ENCODE measurements at regions not wholly inside any gene's neighbourhood (a gene's known extent, or its start where the extent isn't known, plus 50 kb on each side); places are given as distances from the start of the nearest gene placed in this dataset.

- CTCF ChIA-PET: no interaction called here
- H2AFZ ChIP-seq (ENCODE audit: control insufficient read depth, low read depth, low read length): no peak overlapping the region
- H3K9me3 ChIP-seq (replicated peaks; ENCODE audit: control insufficient read depth, insufficient read depth, low read length): no peaks in the 10 kb centered on the region
- H3K9ac ChIP-seq (ENCODE audit: control insufficient read depth, insufficient read depth, low read length): no peak overlapping the region
- H3K4me1 ChIP-seq (ENCODE audit: control insufficient read depth, insufficient read depth, low read length): no peaks in the 10 kb centered on the region
- no peak overlapping the region for H3K4me2 ChIP-seq (ENCODE audit: control insufficient read depth, insufficient read depth)
- FAIRE-seq (no peak), DNase-seq (ENCODE audit: low read depth, low spot score) (no peak), ATAC-seq (no peak)
- no peaks in the 10 kb centered on the region for H3K36me3 ChIP-seq (ENCODE audit: control insufficient read depth in 2 of 2, insufficient read depth in 2 of 2, low read length in 1 of 2)
- H3K27ac ChIP-seq (ENCODE audit: control insufficient read depth, insufficient read depth): no peak overlapping the region
- H3K4me3 ChIP-seq: no peak overlapping the region
- TF ChIP-seq SPI1 (IDR thresholded peaks at IDR 0.05; ENCODE audit: borderline replicate concordance, insufficient read depth, low read depth, low read length) (no peak), LARP7 (IDR thresholded peaks at IDR 0.05) (no peak), CBX5 (IDR thresholded peaks at IDR 0.05; ENCODE audit: low read depth) (no peak), EGR1 (IDR thresholded peaks at IDR 0.05; ENCODE audit: borderline replicate concordance in 1 of 2, low read depth in 2 of 2, low read length in 2 of 2) (no peak), MLLT1 (IDR thresholded peaks at IDR 0.05) (no peak), ZNF384 (IDR thresholded peaks at IDR 0.05; ENCODE audit: borderline replicate concordance, low read depth, low read length) (no peak)
- SMC1A ChIA-PET (ENCODE audit: uncharacterized antibody, unreplicated experiment): no interaction called here
- intact Hi-C loops (cut with micrococcal nuclease; ENCODE audit: unreplicated experiment) (no loop called here), in situ Hi-C loops (cut with MboI) (no loop called here)
- H3K79me2 ChIP-seq (ENCODE audit: control insufficient read depth, insufficient read depth, low read length): no peaks in the 10 kb centered on the region
- H4K20me1 ChIP-seq (ENCODE audit: control insufficient read depth, insufficient read depth): no peaks in the 10 kb centered on the region
- RAD21 ChIA-PET (ENCODE audit: unreplicated experiment): no interaction called here
- no TSS peak for BruUV-seq (replicated peaks)
- no peaks in the 10 kb centered on the region for H3K27me3 ChIP-seq (replicated peaks in 1 of 2; ENCODE audit: control insufficient read depth in 2 of 2, insufficient read depth in 2 of 2, low read length in 1 of 2)
- POLR2A ChIA-PET: no interaction called here
Observed at GRCh38 chr4:130722361-130722760, 1626.4 kb downstream of the C4orf33 start.

All from GM12878 (cell line).